Stomach (tissue), 4 donors: ENCODE measurements at regions not wholly inside any gene's neighbourhood (a gene's known extent, or its start where the extent isn't known, plus 50 kb on each side); places are given as distances from the start of the nearest gene placed in this dataset.

Experiments used
- EP300 ChIP-seq: sonication (generic); formaldehyde crosslinking; IDR thresholded peaks from one replicate; pipeline ENCODE4 v1.6.1; 2017; ENCODE audit warnings: antibody characterized with exemption
- POLR2A ChIP-seq, 4 donors: fragments of 450-650 bp; IDR thresholded peaks; one replicate each; pipeline ENCODE4 v1.6.1; 2016; ENCODE audit warnings: antibody characterized with exemption in 4 of 4, control low read depth in 2 of 4, mild to moderate bottlenecking in 1 of 4, moderate library complexity in 1 of 4
- POLR2AphosphoS5 ChIP-seq, 3 donors: sonication (generic); formaldehyde crosslinking; IDR thresholded peaks; one replicate each; pipeline ENCODE4 v1.6.1; 2016; ENCODE audit warnings: antibody characterized with exemption in 3 of 3
- TF ChIP-seq, protein P1 (sequence below), 7 experiments: fragments of 450-650 bp in 4 of 7; fragments of 200-600 bp in 3 of 7; sonication (generic) in 3 of 7; IDR thresholded peaks; one replicate each; pipeline ENCODE4 v1.5.1; 2016 to 2019; ENCODE audit warnings: antibody characterized with exemption in 7 of 7, control low read depth in 2 of 7, mild to moderate bottlenecking in 1 of 7

GRCh38 chrX:63526863-63527262, 175.7 kb upstream of the SPIN4 start:
- TF ChIP-seq, protein P1, sequence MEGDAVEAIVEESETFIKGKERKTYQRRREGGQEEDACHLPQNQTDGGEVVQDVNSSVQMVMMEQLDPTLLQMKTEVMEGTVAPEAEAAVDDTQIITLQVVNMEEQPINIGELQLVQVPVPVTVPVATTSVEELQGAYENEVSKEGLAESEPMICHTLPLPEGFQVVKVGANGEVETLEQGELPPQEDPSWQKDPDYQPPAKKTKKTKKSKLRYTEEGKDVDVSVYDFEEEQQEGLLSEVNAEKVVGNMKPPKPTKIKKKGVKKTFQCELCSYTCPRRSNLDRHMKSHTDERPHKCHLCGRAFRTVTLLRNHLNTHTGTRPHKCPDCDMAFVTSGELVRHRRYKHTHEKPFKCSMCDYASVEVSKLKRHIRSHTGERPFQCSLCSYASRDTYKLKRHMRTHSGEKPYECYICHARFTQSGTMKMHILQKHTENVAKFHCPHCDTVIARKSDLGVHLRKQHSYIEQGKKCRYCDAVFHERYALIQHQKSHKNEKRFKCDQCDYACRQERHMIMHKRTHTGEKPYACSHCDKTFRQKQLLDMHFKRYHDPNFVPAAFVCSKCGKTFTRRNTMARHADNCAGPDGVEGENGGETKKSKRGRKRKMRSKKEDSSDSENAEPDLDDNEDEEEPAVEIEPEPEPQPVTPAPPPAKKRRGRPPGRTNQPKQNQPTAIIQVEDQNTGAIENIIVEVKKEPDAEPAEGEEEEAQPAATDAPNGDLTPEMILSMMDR (IDR thresholded peaks at IDR 0.05) = no peak
- TF ChIP-seq EP300 = no peak
- TF ChIP-seq POLR2A (IDR thresholded peaks at IDR 0.05) = no peak
- TF ChIP-seq POLR2AphosphoS5 (IDR thresholded peaks at IDR 0.05) = no peak
